ENCODE measurements at regions not wholly inside any gene's neighbourhood (a gene's known extent, or its start where the extent isn't known, plus 50 kb on each side); places are given as distances from the start of the nearest gene placed in this dataset.
"Not testable (repeated sequence)": the region's sequence is repeated elsewhere in the genome, so short reads cannot be mapped to it uniquely, and the experiment has no call there.

DNA sequence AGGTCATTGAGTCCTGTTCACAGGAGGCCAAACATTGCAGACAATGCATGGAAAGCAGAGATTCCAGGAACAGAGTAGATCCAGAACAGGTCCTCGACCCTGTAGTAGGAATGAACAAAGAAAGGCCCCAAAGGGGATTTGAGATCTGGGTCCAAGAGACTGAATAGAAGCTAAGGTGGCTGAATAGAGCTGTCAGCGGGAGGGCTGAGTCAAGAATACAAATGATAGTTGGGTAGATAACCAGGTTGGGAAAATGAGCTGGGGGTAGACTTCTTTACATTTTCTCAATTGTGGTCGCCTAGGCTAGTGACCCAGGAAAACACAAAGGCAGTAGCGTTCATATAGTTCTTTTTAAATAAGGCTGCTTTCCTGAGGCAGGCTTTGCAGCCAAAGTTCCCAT is 103.4 kb upstream of the ELMO1 start:
- no peak overlapping the region for H3K4me3 ChIP-seq (ENCODE audit: low read depth, low read length)
- TF ChIP-seq, protein P1, sequence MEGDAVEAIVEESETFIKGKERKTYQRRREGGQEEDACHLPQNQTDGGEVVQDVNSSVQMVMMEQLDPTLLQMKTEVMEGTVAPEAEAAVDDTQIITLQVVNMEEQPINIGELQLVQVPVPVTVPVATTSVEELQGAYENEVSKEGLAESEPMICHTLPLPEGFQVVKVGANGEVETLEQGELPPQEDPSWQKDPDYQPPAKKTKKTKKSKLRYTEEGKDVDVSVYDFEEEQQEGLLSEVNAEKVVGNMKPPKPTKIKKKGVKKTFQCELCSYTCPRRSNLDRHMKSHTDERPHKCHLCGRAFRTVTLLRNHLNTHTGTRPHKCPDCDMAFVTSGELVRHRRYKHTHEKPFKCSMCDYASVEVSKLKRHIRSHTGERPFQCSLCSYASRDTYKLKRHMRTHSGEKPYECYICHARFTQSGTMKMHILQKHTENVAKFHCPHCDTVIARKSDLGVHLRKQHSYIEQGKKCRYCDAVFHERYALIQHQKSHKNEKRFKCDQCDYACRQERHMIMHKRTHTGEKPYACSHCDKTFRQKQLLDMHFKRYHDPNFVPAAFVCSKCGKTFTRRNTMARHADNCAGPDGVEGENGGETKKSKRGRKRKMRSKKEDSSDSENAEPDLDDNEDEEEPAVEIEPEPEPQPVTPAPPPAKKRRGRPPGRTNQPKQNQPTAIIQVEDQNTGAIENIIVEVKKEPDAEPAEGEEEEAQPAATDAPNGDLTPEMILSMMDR (IDR thresholded peaks at IDR 0.05; ENCODE audit: insufficient read depth, low read depth, low read length, missing control alignments), result no peak
- no peak for DNase-seq (ENCODE audit: low read depth)

DNA sequence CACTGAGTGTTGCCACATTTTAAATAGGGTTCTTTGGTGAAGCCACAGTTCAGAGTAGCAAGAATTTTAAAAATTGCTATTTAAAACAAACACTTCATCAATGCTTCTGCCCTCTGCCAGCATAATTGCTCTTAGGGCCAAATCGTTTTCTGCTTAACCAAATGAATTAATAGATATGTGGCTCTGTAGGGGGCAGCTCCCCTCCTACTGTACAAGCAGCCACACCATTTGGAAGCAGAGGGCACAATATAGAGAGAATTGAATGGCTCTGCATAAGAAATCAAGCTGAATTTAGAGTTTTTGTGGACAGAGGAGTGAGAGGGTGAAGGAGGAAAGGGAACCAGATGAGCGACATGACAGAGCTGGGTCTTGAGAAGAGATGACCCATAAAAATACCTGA is 103.8 kb upstream of the ELMO1 start:
- not testable (repeated sequence) for H3K4me3 ChIP-seq (ENCODE audit: low read depth, low read length); DNase-seq (ENCODE audit: low read depth)

DNA sequence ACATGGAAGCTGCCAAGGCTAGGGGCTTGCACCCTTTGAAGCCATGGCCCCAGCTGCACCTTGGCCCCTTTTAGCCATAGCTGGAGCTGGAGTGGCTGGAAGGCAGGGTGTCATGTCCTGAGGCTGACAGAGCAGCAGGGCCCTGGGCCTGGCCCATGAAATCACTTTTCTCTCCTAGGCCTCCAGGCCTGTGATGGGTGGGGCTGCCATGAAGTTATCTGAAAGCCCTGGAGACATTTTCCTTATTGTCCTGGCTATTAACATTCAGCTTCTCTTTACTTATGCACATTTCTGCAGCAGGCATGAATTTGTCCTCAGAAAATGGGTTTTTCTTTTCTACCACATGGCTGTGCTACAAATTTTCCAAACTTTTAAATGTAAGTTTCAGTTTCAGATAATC is 106.9 kb upstream of the ELMO1 start:
- H3K4me3 ChIP-seq (ENCODE audit: low read depth, low read length), result no peak overlapping the region
- TF ChIP-seq, protein P1 (IDR thresholded peaks at IDR 0.05; ENCODE audit: insufficient read depth, low read depth, low read length, missing control alignments), result no peak
- DNase-seq (ENCODE audit: low read depth), result no peak

DNA sequence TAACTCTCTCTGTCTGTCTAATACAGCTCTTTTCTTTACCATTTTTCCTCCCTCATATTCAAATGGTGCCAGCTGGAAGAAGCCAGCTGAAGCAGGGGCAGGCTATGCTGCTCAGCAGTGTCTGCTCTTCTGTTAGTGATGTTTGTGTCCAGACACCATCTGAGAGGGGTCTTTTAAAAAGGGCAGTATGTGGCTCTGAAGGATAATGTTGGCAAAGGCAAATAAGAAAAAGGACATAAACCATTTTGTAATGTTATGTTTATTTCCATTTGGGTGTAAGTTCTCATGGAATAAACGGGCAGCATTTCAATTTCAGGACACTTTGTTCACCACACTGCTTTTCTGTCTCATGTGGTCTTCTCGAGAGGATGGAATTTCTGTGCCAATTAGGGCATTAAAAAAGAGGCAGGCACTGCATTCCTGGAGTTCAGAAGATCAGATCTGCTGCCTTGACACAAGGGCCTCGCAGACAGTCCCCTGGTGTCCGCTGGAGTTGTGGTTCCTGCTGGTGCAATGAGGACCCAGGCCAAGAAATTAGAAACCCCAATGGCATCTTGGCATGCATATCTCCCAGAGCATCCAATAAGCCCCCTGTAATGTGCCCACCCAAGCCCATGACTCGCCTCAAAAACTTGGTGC is 109.0 kb upstream of the ELMO1 start:
- no peak for DNase-seq (ENCODE audit: low read depth)
- TF ChIP-seq, protein P1 (IDR thresholded peaks at IDR 0.05; ENCODE audit: insufficient read depth, low read depth, low read length, missing control alignments), result no peak
- H3K4me3 ChIP-seq (ENCODE audit: low read depth, low read length), result no peak overlapping the region

DNA sequence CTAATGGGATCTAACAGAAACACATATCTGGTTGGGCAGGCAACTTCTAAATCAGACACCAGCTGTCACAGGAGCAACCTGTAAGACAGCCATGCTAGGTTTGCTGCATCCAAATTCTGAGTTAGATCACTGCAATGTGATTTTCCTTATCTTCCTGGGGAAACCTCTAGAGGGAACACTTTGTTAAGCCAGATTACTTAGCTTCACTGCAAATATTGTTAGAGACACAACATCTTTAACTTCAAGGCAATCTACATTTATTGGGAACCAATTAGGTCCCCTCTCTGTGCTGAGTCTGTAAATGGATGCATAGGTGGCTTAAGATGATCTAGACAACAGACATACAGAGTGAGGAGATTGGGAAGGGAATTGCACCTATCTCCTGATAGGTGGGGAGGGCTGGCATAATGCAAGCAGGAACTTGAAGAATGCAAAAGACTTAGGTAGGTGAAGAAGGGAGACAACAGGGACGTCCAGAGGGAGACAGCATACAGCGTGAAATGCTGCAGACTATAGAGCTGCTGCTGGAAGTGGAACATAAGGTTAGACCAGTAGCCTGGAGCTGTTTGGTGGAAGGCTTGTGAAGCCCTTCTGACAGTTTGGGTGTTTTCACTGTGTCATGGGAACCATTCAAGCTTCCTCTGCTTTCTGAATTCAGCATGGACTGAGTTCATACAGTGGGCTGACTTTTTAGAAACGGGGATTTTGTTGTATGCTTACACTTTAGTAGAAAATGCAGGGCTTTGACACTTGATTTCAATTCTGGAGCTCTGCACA is 109.8 kb upstream of the ELMO1 start:
- H3K4me3 ChIP-seq (ENCODE audit: low read depth, low read length), result no peak overlapping the region
- TF ChIP-seq, protein P1 (IDR thresholded peaks at IDR 0.05; ENCODE audit: insufficient read depth, low read depth, low read length, missing control alignments), result no peak
- DNase-seq (ENCODE audit: low read depth), result no peak

DNA sequence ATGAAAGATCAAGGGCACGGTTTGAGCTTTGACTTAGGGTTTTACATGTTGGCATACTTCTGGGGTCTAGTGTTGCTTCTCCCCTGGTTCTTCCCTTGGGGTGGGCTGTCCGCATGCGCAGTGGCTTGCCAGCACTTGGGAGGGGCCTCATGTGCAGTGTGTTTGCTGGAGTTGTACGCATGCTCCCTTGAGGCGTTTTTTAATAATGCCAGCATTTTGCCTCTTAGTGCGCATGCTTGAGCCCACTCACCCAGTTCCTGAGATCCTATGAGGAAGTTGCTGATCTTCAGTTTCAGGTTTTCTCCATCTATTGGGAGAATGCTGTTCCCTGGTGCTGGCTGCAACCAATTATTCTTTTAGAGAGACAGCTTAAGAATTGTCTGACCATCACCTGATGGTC is 113.4 kb upstream of the GPR141 start:
- no peak for DNase-seq (ENCODE audit: low read depth)
- H3K4me3 ChIP-seq (ENCODE audit: low read depth, low read length), result no peak overlapping the region
- TF ChIP-seq, protein P1 (IDR thresholded peaks at IDR 0.05; ENCODE audit: insufficient read depth, low read depth, low read length, missing control alignments), result no peak

DNA sequence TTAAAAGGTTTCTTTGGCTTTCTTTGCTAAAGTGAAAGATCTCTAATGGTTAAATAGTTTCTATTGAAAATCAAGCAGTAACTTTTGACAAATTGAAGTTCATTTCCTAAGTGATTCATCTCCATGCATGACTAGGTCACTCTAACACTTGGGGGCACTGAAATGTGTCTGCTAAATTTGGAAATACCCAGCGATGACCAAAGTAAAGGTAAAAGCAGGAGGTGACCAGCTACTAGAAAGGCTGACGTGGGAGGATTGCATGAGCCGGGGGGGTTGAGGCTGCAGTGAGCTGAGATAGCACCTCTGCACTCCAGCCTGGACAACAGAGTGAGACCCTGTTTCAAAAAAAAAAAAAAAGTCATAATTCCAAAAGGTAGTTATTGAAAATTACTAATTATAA is 111.8 kb upstream of the GPR141 start:
- DNase-seq (ENCODE audit: low read depth), result peak; percentile 41
- TF ChIP-seq, protein P1 (IDR thresholded peaks at IDR 0.05; ENCODE audit: insufficient read depth, low read depth, low read length, missing control alignments), result no peak
- no peak overlapping the region for H3K4me3 ChIP-seq (ENCODE audit: low read depth, low read length)
